Esophagus muscularis mucosa (tissue), 4 donors: ENCODE measurements at regions not wholly inside any gene's neighbourhood (a gene's known extent, or its start where the extent isn't known, plus 50 kb on each side); places are given as distances from the start of the nearest gene placed in this dataset.

Source experiments
- DNase-seq: peaks from one replicate; pipeline ENCODE4 v3.0.0-alpha.2; 2017; ENCODE audit errors: extremely low spot score
- H3K27ac ChIP-seq, 4 donors: fragments of 200-600 bp; sonication (generic); replicated peaks in 1 of 4; 1 replicate in 3 of 4; 2 replicates in 1 of 4; pipeline ENCODE4 v1.5.1; 2016 to 2019; ENCODE audit warnings: mild to moderate bottlenecking in 1 of 4
- H3K27me3 ChIP-seq, 4 donors: fragments of 200-600 bp; sonication (generic); one replicate each; pipeline versions ENCODE4 v1.5.1 to v1.6.0; 2016 to 2019
- H3K36me3 ChIP-seq, 4 donors: fragments of 200-600 bp; sonication (generic); one replicate each; pipeline ENCODE4 v1.5.1; 2016 to 2019
- H3K4me1 ChIP-seq, 4 donors: fragments of 200-600 bp; sonication (generic); one replicate each; pipeline ENCODE4 v1.5.1; 2016 to 2019
- H3K4me3 ChIP-seq, 4 donors: fragments of 200-600 bp; sonication (generic); 1 replicate in 2 of 4; 2 replicates in 2 of 4; pipeline ENCODE4 v1.5.1; 2016 to 2019; ENCODE audit warnings: mild to moderate bottlenecking in 4 of 4, moderate library complexity in 1 of 4
- H3K9me3 ChIP-seq, 4 donors: fragments of 200-600 bp; sonication (generic); 1 replicate in 3 of 4; 2 replicates in 1 of 4; pipeline ENCODE4 v1.5.1; 2016 to 2019
- CTCF ChIP-seq, 3 experiments: fragments of 200-600 bp in 2 of 3; fragments of 450-650 bp in 1 of 3; sonication (generic) in 2 of 3; IDR thresholded peaks; one replicate each; pipeline ENCODE4 v1.5.1; 2017 to 2019; ENCODE audit warnings: antibody characterized with exemption in 3 of 3, mild to moderate bottlenecking in 2 of 3, moderate library complexity in 1 of 3
- EP300 ChIP-seq: sonication (generic); formaldehyde crosslinking; IDR thresholded peaks from one replicate; pipeline ENCODE4 v1.6.1; 2017; ENCODE audit warnings: antibody characterized with exemption
- POLR2A ChIP-seq: fragments of 450-650 bp; IDR thresholded peaks from one replicate; pipeline ENCODE4 v1.6.1; 2017; ENCODE audit warnings: antibody characterized with exemption, moderate library complexity, mild to moderate bottlenecking, low read depth
- POLR2AphosphoS5 ChIP-seq, 2 donors: sonication (generic); formaldehyde crosslinking; IDR thresholded peaks; one replicate each; pipeline ENCODE4 v1.6.1; 2017; ENCODE audit warnings: antibody characterized with exemption in 2 of 2
- WGBS: methylation state at CpG from one replicate; pipeline ENCODE4 v1.1.5; 2018; 5-methylcytosine and 5-hydroxymethylcytosine counted together
- intact Hi-C: fragments of 100-400 bp; cut with DNase I; formaldehyde crosslinking; loops from one replicate; pipeline ENCODE4 v1.15.1; 2023

GRCh38 chr4:12411072-12411471 lies 982.4 kb upstream of the HS3ST1 start:
- intact Hi-C loops: no loop called here
- H3K9me3 ChIP-seq: no peaks in the 10 kb centered on the region

GRCh38 chr4:12409507-12410190 lies 981.0 kb upstream of the HS3ST1 start:
- WGBS: 59% methylated on average over 3 of the region's 4 CpGs
- Histone ChIP-seq H3K27me3 (no peaks in the 10 kb centered on the region), H3K4me3 (no peak overlapping the region), H3K4me1 (no peaks in the 10 kb centered on the region), H3K9me3 (no peaks in the 10 kb centered on the region), H3K27ac (no peak overlapping the region), H3K36me3 (no peaks in the 10 kb centered on the region)
- DNase-seq: no peak
- intact Hi-C loops: no loop called here
- TF ChIP-seq EP300 (no peak), POLR2AphosphoS5 (IDR thresholded peaks at IDR 0.05) (no peak)

More at GRCh38 chr4:12411072-12411471, 982.4 kb upstream of the HS3ST1 start:
- TF ChIP-seq POLR2AphosphoS5 (IDR thresholded peaks at IDR 0.05) (no peak), POLR2A (no peak), CTCF (IDR thresholded peaks at IDR 0.05) (no peak), EP300 (no peak)
- WGBS: 92% methylated on average over 4 of the region's 4 CpGs
- no peaks in the 10 kb centered on the region for H3K4me1 ChIP-seq
- H3K27me3 ChIP-seq: no peaks in the 10 kb centered on the region
- no peak for DNase-seq
- no peak overlapping the region for H3K4me3 ChIP-seq
- no peak overlapping the region for H3K27ac ChIP-seq
- no peaks in the 10 kb centered on the region for H3K36me3 ChIP-seq

GRCh38 chr4:12408364-12408763 lies 979.7 kb upstream of the HS3ST1 start:
- Histone ChIP-seq H3K36me3 (no peaks in the 10 kb centered on the region), H3K27me3 (no peaks in the 10 kb centered on the region), H3K9me3 (no peaks in the 10 kb centered on the region), H3K4me3 (no peak overlapping the region), H3K27ac (no peak overlapping the region), H3K4me1 (no peaks in the 10 kb centered on the region)
- intact Hi-C loops: no loop called here
- DNase-seq: no peak
- 96% methylated on average over 1 of the region's 1 CpG for WGBS
- TF ChIP-seq POLR2A (no peak), CTCF (IDR thresholded peaks at IDR 0.05) (no peak), POLR2AphosphoS5 (IDR thresholded peaks at IDR 0.05) (no peak), EP300 (no peak)

GRCh38 chr4:12403175-12403574 lies 974.5 kb upstream of the HS3ST1 start:
- 88% methylated on average over 2 of the region's 2 CpGs for WGBS
- TF ChIP-seq CTCF (IDR thresholded peaks at IDR 0.05): no peak
- TF ChIP-seq POLR2A: no peak
- TF ChIP-seq POLR2AphosphoS5 (IDR thresholded peaks at IDR 0.05): no peak
- no peak for TF ChIP-seq EP300
- H3K4me3 ChIP-seq: no peak overlapping the region
- no peaks in the 10 kb centered on the region for H3K27me3 ChIP-seq
- H3K4me1 ChIP-seq: no peaks in the 10 kb centered on the region
- no peak for DNase-seq
- intact Hi-C loops: no loop called here
- no peaks in the 10 kb centered on the region for H3K9me3 ChIP-seq
- H3K27ac ChIP-seq: no peak overlapping the region
- no peaks in the 10 kb centered on the region for H3K36me3 ChIP-seq

GRCh38 chr4:12399781-12400180 lies 971.1 kb upstream of the HS3ST1 start:
- no peak overlapping the region for H3K4me3 ChIP-seq
- H3K9me3 ChIP-seq: no peaks in the 10 kb centered on the region
- intact Hi-C loops: no loop called here
- no peaks in the 10 kb centered on the region for H3K36me3 ChIP-seq
- DNase-seq: no peak
- no peaks in the 10 kb centered on the region for H3K4me1 ChIP-seq
- no peaks in the 10 kb centered on the region for H3K27me3 ChIP-seq
- WGBS: 65% methylated on average over 4 of the region's 4 CpGs
- TF ChIP-seq POLR2A: no peak
- no peak for TF ChIP-seq POLR2AphosphoS5 (IDR thresholded peaks at IDR 0.05)
- no peak for TF ChIP-seq CTCF (IDR thresholded peaks at IDR 0.05)
- no peak for TF ChIP-seq EP300
- H3K27ac ChIP-seq: no peak overlapping the region
